G401 (cell line): ENCODE measurements at regions not wholly inside any gene's neighbourhood (a gene's known extent, or its start where the extent isn't known, plus 50 kb on each side); places are given as distances from the start of the nearest gene placed in this dataset.

Experiments
- DNase-seq: peaks from one replicate; pipeline ENCODE4 v3.0.0-alpha.2; 2015; ENCODE audit warnings: low spot score
- in situ Hi-C: cut with HindIII; loops from 2 replicates; pipeline ENCODE4 v1.10.0; 2016; ENCODE audit warnings: low sequenced_read_pairs, mixed read lengths

GRCh38 chr3:177561769-177562392 is 364.6 kb upstream of the TBL1XR1 start:
- in situ Hi-C loops: no loop called here
- DNase-seq: peak; percentile 74

DNA sequence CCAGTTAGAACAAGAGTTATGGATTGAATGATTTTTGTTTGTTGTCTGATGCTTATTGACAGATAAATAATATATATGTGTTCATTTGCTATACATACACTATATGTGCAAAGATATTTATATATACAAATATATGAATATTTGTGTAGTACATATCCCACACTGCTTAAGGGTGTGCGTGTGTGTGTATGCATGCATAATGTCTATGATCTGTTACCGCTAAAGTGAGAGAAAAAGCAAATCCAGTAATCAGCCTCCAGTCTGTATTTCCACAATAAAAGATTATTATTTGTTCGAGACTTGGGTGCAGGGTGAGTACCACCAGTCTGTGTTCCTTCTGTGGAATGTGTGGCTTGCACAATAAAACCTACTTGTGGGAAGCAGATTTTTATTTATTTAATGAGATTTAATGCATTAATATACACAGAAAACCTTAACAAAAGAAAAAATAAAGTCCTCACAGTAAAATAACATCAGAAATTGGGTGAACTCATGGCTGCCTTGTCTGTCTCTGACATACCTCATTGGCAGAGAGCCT is 366.0 kb upstream of the TBL1XR1 start:
- in situ Hi-C loops: no loop called here
- DNase-seq: no peak

GRCh38 chr3:177563792-177564191 is 366.5 kb upstream of the TBL1XR1 start:
- in situ Hi-C loops: no loop called here

GRCh38 chr3:177565981-177566380 is 368.7 kb upstream of the TBL1XR1 start:
- in situ Hi-C loops: no loop called here

More at GRCh38 chr3:177563792-177564191, 366.5 kb upstream of the TBL1XR1 start:
- no peak for DNase-seq

GRCh38 chr3:177567833-177568232 is 370.6 kb upstream of the TBL1XR1 start:
- in situ Hi-C loops: no loop called here
- DNase-seq: no peak

More at GRCh38 chr3:177565981-177566380, 368.7 kb upstream of the TBL1XR1 start:
- DNase-seq: no peak

- in situ Hi-C loops: no loop called here
Measured at GRCh38 chr3:177569193-177569592, 371.9 kb upstream of the TBL1XR1 start.

GRCh38 chr3:177569875-177570657 is 372.8 kb upstream of the TBL1XR1 start:
- DNase-seq: no peak
- in situ Hi-C loops: no loop called here

More at GRCh38 chr3:177569193-177569592, 371.9 kb upstream of the TBL1XR1 start:
- DNase-seq: no peak

DNA sequence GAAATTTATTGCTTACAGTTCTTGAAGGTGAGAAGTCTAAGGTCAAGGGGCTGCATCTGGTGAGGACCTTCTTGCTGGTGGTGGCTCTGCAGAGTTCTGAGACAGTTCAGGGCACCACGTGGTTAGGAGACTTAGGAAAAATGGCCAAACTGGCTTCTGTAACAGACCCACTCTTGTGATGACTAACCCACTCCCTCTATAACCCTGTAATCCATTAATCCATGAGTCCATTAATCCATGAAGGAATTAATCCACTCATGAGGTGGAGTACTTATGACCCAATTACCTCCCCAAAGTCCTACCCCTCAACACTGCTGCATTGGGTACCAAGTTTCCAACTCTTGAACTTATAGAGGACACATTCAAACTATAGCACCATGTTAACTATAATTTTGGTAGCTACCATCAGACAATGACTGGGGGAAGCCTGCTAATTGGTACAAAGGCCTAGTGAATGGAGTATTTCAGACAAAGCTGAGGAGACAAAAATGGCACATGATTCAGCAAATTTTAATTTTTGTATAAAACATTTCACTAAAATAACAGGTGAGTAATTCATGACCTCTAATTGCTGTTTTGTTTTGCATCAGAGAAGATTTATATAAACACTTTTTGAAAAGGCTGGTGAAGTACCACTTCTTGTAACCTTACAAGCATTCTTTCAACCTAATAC is 374.1 kb upstream of the TBL1XR1 start:
- DNase-seq: no peak
- in situ Hi-C loops: no loop called here

- in situ Hi-C loops: no loop called here
- no peak for DNase-seq
Measured at GRCh38 chr3:177571944-177572315, 374.6 kb upstream of the TBL1XR1 start.

DNA sequence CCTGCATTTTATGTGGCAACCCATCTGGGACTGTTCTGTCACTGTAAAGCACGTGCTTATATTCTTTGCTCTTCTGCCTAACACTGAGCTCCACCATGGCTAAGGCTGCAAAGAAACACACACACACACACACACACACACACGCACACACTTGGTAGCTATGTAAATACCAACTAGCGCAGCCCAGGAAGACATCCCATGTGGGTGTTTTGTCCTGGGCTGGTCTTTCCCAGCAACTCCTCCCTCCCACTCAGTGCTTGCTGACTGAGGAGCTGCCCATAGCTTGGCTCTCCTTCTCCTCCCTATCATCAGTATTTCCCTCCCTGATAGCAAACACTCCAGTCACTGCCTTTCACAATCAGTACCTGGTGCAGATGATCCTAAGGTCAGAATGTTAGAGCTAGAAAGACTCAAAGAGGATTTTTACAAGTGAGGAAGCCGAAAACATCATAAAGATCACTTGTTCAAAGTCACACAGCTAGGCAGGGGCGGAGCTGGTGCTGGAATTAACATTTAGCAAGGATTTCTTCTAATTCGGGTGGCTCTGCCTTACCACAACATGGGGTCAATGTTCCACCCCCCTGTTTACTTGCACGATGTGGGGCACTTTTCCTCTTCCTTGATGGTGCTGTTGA is 377.1 kb upstream of the TBL1XR1 start:
- DNase-seq: no peak

GRCh38 chr3:177576746-177577145 is 379.5 kb upstream of the TBL1XR1 start:
- in situ Hi-C loops: no loop called here
- DNase-seq: no peak

More for the DNA sequence above, 377.1 kb upstream of the TBL1XR1 start:
- in situ Hi-C loops: no loop called here

- DNase-seq: no peak
- in situ Hi-C loops: no loop called here
Measured at GRCh38 chr3:177578488-177578887, 381.2 kb upstream of the TBL1XR1 start.

- in situ Hi-C loops: no loop called here
- DNase-seq: no peak
Measured at GRCh38 chr3:177579419-177579818, 382.1 kb upstream of the TBL1XR1 start.

- no peak for DNase-seq
- in situ Hi-C loops: no loop called here
Measured at GRCh38 chr3:177580437-177580836, 383.2 kb upstream of the TBL1XR1 start.

DNA sequence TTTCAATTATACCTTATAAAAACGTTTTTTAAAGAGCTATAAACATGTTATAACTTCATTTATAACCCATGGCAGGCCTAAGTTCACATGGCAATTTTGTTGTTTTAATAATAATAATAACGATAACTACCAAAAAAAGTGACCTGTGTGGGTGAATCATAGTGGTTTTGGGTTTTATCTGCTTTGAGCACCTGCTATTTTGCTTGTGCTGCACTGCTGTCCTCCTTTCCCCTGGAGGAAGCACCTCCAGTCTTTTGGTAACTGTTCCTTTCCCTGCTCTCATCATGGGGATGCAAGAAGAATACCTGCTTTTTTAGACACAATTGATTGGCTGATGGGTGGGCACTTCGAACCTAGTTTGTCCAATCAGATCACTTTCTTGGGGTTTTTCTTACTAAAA is 388.0 kb upstream of the TBL1XR1 start:
- in situ Hi-C loops: no loop called here
- no peak for DNase-seq

DNA sequence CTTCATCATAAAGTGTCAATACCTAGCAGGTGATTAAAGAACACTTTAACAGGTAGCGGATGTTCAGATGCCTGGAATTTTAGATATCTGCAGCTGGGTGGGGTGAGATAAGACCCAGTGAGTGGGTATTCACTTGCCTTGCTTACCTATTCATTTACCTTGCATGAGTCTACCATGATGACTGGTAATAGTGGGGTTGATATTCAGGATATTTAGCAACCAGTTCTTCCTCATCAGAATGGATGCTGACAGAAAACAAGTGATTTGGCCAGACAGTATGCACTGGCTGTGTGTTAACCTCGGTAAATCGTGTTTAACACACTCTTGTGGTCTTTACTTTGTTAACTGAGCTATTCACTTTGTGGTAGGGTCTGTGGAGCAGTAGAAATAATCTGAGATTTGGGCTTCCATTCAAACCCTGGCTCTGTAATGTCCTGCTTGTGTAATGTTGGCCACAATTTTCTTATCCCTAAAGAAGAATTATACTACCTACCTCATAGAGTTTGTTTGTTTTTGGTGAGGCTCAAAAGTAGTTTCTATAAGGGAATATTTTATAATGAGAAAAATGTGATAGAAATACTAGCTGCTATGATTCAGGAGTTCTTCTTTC is 391.9 kb upstream of the TBL1XR1 start:
- in situ Hi-C loops: no loop called here

DNA sequence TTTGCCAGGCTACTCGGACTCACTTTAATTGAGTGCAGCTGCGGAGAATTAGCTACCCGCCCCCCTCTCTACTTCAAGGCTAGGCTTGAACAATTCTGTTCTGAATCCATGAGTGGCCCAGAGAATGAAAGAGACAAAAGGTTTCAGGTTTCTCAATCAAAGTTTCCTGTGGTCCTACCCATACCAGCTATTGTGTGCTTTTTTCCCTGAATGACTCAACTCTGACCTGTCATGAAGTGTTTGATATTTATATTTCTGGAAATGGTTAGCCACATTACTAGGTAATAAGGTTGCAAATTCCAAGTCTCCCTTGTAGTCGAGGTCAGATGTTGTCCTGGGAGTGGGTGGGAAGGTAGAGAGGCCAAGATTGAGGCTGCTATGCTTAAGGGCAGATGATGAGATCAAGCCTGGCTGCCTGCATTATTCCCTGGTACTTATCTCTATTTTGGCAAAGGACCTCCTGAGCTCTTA is 392.7 kb upstream of the TBL1XR1 start:
- no peak for DNase-seq
- in situ Hi-C loops: no loop called here

More for the DNA sequence above, 391.9 kb upstream of the TBL1XR1 start:
- DNase-seq: no peak

DNA sequence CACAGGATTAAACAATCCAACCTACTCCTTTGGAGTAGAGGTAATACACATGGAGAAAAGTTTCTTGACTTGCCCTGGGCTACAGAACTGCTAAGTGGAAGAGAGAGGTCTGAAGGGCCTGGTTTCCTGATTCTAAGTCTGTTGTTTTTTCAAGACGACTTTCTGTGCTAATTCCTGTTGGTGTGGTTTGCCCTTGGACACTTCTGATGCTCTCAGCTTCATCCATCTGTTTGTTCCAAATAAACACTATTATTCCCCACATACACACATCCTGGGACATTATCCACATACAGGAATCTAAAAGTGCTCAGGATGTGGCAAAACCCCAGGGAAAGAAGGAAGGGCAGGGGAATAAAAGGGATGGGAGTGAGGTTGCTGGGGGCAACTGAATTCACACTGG is 393.5 kb upstream of the TBL1XR1 start:
- in situ Hi-C loops: no loop called here
- peak; percentile 52 for DNase-seq

- in situ Hi-C loops: no loop called here
- peak; percentile 19 for DNase-seq
Measured at GRCh38 chr3:177591379-177591778, 394.1 kb upstream of the TBL1XR1 start.
